Stimulated activated naive CD8-positive, alpha-beta T cell treated with anti-CD3 and anti-CD28 coated beads, Interleukin-15, Interleukin-2, amounts not matched to agents 100 U/mL and 50 U/mL, for 24 hours (primary cell): ENCODE measurements at regions not wholly inside any gene's neighbourhood (a gene's known extent, or its start where the extent isn't known, plus 50 kb on each side); places are given as distances from the start of the nearest gene placed in this dataset.
A peak's percentile ranks its signal among the peaks of the same experiment; 100 is the strongest.
"Not testable (repeated sequence)": the region's sequence is repeated elsewhere in the genome, so short reads cannot be mapped to it uniquely, and the experiment has no call there.

ENCODE experiments used
- ATAC-seq: fragments of 150-1000 bp; cut with Tn5 transposase; one replicate; pipeline ENCODE4 v1.10.0; 2021
- DNase-seq: peaks from one replicate; pipeline ENCODE4 v3.0.0; 2021

DNA sequence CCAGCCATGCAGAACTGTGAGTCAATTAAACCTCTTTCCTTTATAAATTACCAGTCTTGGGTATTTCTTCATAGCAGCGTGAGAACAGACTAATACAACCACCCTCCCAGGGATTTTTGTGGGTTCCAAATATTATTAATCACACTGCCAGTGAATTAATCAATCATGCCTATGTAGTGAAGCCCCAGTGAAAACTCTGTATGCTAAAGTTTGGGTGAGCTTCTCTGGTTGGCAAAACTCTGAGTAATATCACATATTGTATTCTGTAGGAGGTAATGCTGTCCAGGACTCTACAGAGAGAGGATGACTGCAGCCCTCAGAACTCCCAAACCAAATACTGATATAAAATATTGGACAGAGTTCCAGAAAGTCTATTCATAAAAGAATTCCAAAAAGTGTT, 216.9 kb downstream of the RPAP3 start:
- DNase-seq, result no peak
- no peak for ATAC-seq

DNA sequence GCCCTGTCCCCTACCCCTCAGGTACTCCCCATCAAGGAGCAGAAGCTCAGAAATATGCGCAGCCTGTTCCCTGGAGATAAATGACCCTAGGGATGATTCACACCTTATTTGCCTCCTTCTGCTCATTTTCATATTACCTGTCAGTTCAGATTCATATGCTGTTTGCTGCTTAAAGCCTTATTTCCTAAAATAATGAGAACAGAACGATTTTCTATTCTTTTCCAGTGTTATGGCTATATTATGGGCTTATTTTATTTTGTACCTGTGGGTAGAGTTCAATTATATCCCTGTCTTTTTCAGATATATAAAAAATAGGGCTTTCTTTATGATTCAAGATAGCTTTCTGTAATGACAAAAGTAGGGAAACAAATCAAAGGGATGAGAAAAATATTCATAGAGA, 224.8 kb downstream of the RPAP3 start:
- ATAC-seq, result no peak

DNA sequence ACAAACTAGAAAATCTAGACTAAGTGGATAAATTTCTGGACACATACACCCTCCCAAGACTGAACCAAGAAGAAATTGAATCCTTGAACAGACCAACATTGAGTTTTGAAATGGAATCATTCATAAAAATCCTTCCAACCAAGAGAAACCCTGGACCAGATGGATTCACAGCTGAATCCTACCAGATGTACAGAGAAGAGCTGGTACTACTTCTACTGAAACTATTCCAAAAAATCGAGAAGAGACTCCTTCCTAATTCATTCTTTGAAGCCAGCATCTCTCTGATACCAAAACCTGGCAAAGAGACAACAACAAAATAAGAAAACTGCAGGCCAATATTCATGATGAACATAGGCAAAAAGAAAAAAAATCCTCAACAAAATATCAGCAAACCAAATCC, 227.4 kb downstream of the RPAP3 start:
- ATAC-seq (no peak), DNase-seq (no peak)

More for the DNA sequence above, 224.8 kb downstream of the RPAP3 start:
- no peak for DNase-seq

DNA sequence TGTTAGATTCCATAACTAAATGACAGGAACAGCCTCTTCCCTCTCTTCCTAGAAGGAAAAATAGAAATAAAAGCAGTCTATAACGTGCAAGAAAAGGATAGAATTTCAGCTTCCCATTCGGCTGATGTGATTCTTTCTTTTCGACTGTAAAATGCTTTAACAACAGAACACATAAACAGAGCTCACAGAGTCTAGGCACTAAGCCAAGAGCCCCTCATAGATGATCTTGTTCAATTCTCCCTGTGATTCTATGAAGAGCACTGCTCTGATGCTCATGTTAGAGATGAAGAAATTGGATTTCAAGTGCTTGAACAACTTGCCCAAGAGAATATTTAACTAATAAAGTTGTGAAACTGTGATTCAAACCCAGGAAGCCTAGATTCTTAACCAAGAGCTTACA, 232.7 kb downstream of the RPAP3 start:
- ATAC-seq, result no peak

DNA sequence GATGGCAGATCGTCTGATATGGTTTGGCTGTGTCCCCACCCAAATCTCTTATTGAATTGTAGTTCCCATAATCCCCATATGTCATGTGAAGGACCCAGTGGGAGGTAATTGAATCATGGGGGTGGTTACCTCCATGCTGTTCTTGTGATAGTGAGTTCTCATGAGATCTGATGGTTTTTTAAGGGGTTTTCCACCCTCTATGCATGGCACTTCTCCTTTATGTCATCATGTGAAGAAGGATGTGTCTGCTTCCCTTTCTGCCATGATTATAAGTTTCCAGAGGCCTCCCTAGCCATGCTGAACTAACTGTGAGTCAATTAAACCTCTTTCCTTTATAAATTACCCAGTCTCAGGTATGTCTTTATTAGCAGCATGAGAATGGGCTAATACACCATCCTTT, 235.5 kb downstream of the RPAP3 start:
- ATAC-seq, DNase-seq: not testable (repeated sequence)

More for the DNA sequence above, 232.7 kb downstream of the RPAP3 start:
- DNase-seq, result no peak

DNA sequence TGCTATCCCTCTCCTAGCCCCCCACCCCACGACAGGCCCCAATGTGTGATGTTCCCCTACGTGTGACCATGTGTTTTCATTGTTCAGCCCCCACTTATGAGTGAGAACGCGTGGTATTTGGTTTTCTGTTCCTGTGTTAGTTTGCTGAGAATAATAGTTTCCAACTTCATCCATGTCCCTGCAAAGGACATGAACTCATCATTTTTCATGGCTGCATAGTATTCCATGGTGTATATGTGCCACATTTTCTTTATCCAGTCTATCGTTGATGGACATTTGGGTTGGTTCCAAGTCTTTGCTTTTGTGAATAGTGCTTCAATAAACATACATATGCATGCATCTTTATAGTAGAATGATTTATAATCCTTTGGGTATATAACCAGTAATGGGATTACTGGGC, 241.9 kb downstream of the RPAP3 start:
- ATAC-seq, result not testable (repeated sequence)

DNA sequence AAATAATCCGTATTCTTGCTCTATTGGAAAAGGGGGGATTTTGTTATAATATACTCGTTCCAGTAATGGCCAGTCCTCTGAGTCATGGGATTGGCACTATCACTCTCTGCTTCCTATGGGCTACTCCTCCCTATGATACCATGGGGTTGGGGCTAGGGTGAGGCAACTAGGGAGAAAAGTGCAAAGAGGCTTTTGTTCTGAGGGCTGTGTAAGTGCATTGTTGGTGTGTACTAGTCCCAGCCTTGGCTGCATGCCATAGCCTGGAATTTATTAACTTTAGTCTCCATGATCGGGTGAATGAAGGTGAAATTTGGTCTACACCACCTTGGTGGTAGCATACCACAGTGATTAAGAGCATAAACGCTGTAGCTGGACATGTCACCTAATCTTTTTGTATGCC, 247.6 kb downstream of the RPAP3 start:
- no peak for DNase-seq
- no peak for ATAC-seq

More for the DNA sequence above, 241.9 kb downstream of the RPAP3 start:
- DNase-seq, result not testable (repeated sequence)

DNA sequence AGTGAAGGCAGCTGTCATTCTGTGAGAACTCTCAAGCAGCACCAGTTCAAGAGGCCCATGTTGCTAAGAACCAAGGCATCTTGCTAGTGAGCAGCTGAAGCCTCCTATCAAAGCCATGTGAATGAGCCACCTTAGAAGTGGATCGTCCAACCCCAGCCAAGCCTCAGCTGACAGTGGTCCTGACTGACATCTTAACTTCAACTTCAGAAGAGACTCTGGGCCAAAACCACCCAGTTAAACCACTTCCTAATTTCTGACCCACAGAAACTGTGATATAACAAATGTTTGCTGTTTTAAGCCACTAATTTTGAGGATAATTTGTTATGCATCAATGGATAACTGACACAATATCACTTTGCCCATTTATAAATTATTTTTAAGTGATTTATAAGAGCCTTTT, 256.0 kb downstream of the RPAP3 start:
- DNase-seq (no peak), ATAC-seq (no peak)

DNA sequence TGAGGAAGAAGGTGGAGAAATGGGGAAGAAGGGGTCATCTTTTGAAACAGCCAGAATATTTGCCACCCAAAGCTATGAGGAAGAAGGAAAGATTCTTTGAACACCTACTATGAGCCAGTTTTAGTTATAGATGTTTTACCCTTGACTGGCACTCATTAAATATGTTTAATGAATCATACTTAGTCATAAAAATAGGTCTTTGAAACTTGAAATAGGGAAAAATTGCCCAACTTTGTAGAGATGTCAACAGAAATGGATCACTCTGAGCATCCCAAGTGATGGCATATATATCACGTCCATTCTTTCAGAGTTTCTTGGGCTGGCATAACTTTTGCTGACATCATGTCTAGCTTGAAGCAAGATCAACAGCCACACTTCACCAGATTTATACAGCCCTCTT, 263.5 kb downstream of the RPAP3 start:
- DNase-seq, result no peak
- ATAC-seq, result no peak

DNA sequence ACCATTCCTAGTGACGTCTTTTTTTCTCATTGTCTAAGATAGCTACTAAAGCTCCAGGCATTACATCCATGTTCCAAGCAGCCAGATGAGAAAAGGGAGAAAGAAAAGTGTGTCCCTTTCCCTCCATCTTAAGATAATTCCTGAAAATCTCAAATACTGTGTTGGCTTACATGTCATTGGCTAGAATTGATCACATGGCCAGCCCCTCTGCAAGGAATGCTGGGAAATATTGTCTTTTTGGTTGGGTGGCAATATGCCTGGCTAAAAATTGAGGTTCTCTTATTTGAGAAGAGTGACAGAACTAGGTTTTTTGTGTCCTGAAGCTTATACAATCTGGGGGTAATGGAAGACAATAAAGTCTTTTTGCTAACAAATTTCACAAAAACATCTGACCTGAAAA, 264.3 kb downstream of the RPAP3 start:
- DNase-seq, result no peak

DNA sequence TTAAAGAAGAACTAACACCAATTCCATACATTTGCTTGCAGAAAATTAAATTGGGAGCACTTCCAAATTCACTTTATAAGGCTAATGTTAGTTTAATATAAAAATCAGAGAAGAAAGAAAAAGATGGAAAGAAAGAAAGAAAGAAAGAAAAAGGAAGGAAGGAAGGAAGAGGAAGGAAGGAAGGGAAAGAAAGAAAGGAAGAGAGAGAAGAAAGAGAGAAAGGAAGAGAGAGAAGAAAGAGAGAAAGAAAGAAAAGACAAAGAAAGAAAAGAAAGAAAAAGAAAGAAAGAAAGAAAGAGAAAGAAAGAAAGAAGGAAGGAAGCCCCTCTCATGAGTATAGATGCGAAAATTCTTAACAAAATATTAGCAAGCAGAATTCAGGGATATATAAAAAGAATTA, 267.7 kb downstream of the RPAP3 start:
- ATAC-seq, result no peak
- no peak for DNase-seq

More for the DNA sequence above, 264.3 kb downstream of the RPAP3 start:
- ATAC-seq, result no peak

DNA sequence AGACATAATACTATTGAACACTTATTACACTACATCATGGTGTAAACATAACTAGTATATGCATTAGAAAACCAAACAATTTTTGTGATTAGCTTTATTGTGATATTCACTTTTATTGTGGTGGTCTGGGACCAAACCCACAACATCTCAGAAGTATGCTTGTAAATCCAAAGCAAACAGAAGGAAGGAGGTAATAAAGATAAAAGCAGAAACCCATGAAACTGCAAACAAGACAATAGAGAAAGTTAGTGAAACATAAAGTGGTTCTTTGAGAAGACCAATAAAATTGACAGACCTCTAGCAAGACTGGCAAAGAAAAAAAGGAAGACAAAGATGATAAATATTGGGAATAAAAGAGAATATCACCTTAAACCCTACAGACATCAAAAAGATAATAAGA, 268.3 kb downstream of the RPAP3 start:
- ATAC-seq, result no peak
- no peak for DNase-seq

DNA sequence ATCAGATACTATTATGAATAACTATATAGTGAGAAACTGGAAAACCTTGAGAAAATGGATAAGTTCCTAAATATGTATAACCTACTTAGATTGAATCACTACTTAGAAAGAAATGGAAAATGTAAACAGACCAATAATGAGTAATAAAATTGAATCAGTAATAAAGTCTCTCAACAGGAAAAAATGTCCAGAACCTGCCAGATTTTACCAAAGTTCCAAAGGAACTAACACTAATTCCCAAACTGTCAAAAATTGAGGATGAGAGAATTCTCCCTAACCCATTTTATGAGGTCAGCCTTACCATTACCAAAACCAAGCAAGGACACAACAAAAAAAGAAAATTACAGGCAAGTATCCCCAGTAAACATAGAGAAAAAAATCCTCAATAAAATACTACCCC, 272.0 kb downstream of the RPAP3 start:
- DNase-seq (no peak), ATAC-seq (no peak)

DNA sequence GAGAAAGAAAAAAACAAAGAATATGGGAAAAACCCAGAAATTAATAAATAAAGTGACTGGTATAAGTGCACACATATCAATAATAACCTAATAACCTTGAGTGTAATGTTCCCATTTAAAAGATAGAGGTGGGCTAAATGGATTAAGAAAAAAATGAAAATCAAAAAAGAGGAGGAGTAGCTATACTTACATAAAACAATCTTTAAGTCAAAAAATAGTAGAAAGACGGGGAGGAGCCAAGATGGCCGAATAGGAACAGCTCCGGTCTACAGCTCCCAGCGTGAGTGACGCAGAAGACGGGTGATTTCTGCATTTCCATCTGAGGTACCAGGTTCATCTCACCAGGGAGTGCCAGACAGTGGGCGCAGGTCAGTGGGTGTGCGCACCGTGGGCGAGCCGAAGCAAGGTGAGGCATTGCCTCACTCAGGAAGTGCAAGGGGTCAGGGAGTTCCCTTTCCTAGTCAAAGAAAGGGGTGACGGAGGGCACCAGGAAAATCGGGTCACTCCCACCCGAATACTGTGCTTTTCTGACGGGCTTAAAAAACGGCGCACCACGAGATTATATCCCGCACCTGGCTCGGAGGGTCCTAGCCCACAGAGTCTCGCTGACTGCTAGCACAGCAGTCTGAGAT, 279.0 kb downstream of the RPAP3 start:
- ATAC-seq, DNase-seq: not testable (repeated sequence)

DNA sequence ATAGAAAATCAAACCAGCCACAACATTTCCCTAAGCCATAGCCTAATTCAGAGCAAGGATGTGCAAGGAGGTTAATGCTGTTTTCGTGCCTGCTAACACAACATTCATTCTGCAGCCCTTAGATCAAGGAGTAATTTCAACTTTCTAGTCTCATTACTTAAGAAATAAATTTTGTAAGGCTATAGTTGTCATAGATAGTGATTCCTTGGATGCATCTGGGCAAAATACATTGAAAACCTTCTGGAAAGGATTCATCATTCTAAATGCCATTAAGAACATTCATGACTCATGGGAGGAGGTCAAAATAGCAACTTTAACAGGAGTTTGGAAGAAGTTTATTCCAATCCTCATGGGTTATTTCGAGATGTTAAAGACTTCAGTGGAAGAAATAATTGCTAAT, 283.2 kb downstream of the RPAP3 start:
- no peak for ATAC-seq
- DNase-seq, result no peak

DNA sequence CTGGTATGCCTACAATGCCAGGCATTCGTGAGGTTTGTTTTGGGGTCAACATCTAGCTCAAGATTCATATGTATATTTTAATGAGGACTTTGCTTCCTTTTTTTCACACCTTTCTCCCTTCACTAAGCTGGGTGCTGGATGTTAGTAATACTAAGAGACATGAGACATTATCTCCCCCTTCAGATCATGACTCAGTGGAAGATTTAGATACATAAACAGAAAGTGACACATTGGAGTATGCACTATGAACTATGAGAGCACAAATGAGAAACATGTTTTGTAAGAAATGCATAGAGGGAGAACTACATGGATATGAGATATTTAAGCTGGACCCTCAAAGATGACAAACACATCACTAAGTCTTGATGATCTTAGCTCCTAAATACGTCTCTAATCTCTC, 286.3 kb downstream of the RPAP3 start:
- ATAC-seq, result peak; percentile 95

DNA sequence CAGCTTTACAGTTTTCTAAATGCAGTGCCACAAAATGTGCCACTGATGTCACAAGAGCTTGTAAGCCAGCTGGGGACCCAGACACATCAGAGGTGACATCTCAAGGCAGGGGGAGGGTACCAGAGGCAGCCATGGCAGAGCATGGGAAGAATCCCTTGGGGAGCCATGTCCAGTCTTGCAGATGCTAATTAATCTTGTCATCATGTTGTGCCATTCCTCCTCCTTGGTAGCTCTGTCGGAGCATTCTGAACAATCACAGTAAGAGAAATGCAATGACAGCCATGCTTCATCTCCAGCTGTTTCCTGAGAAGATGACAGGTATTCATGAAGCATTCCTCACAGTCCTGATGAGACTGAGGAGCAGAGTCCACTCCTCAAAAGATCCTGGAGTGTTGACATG, 287.9 kb downstream of the RPAP3 start:
- ATAC-seq, result no peak
- no peak for DNase-seq

More for the DNA sequence above, 286.3 kb downstream of the RPAP3 start:
- no peak for DNase-seq

DNA sequence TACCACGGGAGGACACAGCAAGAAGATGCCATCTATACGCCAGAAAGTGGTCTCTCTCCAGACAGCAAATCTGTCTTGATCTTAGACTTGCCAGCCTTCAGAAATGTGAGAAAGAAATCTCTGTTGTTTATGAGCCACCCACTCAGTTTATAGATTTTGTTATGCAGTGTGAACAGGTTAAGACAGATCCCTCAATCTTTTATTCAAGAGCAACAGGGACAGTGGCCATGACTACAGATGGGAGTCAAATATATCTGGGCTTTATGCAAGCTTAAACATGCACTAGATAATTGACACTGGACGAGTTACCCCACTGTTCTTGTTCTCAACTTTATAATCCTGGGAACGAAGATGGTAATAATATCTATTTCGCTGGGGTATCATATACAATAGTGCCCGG, 288.7 kb downstream of the RPAP3 start:
- DNase-seq (no peak), ATAC-seq (no peak)

DNA sequence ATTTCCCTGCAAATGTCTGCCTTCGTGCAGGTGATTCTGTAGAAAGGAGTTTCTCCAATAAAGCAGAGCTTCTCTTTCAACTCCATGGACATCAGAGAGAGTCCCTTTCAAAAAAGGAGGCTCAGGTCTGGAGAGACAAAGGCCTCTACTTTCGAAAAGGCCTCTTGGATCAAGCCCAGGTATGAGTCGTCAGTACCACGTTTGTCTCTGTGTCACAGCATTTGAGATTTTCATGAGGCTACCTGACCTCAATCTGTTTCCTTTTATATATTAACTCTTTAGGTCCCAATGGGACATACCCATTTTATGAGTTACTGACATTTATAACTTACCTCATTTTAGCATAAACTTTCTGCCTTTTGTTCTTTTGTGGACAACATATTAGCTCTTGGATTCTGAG, 290.8 kb downstream of the RPAP3 start:
- DNase-seq (no peak), ATAC-seq (no peak)

DNA sequence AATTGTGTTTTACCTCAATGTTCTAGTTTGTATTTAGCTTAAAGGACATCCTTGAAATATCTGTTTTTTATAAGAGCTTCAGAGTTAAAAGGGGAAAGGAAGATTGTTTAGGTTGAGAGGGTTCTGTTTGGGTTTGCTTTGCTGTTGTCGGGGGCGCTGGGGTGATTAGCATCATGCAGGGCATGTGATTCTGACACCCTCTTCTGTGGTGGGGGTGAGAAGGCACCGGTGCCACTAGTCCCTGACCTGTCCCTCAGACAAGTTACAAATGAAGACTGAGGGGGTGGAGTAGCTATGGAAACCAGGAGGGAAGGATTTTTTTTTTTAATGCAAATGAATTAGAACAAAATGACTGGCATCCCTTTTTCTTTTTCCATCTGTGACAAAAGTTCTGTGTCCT, 291.3 kb downstream of the RPAP3 start:
- DNase-seq, result peak; percentile 65
- peak; percentile 78 for ATAC-seq

DNA sequence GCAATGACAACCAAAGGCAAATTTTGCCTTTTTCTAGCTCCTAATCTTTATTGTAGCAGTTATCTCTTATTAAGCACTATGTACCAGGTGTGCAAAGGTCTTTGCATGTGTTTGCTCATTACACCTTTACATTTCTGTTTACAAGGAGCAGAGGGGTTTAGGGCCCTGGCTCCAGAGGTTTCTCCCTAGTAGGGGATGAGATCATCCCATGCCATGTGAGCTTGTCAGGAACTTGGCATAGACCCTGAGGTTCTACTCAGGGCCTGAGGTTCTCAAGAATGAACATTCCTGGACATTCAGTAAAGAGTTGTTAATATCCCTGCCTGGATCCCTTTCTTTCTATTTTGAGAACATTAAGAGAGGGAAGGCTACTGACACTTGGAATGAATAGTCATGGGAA, 292.0 kb downstream of the RPAP3 start:
- DNase-seq (no peak), ATAC-seq (no peak)

DNA sequence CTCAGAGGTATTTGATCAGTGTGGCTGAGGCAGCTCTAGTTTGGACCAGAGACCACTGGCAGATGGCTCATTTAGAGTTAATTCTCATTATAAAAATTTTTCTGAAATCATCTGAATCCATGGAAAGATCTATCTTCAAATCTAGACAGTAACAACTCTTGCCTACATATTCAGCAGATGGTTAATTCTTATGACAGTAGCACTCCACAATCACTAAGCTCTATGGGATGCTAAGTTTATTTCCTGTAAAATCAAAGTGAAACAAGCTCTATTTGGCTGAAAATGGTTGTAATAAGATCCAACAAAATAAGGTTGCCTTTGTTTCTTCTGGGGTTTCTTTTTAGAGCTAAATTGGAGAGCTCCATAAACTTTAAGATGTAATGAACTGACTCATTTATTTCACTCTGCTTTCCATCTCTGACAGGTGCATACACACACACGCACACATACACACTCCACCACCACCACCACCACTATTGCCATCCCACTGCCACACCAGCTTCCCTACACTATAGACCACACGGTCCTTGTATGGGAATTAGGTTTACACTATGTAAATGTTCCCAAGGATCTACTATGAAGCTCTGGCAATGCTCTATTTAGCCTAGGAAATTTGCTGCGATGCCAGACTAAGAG, 293.1 kb downstream of the RPAP3 start:
- DNase-seq, result no peak

DNA sequence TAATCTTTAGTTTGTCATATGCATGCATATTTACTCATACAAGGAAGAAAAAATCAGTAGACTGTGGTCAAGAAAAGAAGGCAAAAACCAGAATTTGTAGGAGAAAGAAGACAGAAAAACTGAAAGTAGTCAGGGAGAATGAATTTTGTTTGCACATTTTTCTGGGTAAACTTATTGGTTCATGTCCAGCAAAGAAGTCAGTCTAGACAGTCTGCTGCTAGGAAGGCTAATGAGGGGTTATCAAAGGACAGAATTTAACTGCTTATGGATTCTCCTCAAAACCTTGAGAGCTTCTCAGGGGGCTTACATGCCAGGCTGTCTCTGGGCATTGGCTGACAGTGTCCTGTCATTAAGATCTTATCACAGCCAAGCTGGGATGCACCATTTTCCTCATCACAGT, 293.9 kb downstream of the RPAP3 start:
- DNase-seq (no peak), ATAC-seq (no peak)

More for the DNA sequence above, 293.1 kb downstream of the RPAP3 start:
- no peak for ATAC-seq

DNA sequence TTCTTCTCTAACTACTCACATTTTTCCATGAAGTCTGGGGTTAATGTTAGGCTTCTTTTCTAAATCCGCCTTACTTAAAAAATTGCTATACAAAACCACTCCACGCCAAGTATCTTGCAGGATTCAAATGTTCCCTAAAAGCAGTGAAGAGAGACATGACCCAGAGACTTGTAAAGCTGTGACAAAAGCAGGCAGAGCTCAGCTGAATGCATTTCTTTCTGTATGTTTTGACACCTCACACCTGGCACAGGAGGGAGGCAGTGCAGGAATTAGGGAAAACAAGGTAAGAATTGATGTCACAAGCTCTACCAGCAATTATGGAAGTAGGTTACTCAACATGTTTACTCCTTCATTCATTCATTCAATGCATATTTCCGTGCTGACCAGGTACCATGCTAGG, 295.0 kb downstream of the RPAP3 start:
- DNase-seq, result no peak
- ATAC-seq, result no peak
